ENCODE measurements at regions not wholly inside any gene's neighbourhood (a gene's known extent, or its start where the extent isn't known, plus 50 kb on each side); places are given as distances from the start of the nearest gene placed in this dataset.

DNA sequence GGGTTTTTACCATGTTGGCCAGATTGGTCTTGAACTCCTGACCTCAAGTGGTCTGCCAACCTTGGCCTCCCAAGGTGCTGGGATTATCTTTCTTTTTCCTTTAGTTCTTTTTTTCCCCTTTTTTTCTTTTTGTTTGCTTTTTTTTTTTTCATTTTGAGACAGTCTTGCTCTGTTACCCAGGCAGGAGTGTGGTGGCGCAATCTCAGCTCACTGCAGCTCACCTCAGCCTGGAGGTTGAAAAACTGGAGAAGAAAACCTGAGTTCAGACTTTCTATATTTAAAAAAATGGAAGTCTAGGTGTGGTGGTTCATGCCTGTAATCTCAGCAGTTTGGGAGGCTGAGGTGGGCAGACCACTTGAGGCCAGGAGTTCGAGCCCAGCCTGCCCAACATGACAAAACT is 181.1 kb upstream of the HS3ST1 start:
- TF ChIP-seq RFX5 (IDR thresholded peaks at IDR 0.05; ENCODE audit: low read depth, low read length): no peak
- TF ChIP-seq, protein P1, sequence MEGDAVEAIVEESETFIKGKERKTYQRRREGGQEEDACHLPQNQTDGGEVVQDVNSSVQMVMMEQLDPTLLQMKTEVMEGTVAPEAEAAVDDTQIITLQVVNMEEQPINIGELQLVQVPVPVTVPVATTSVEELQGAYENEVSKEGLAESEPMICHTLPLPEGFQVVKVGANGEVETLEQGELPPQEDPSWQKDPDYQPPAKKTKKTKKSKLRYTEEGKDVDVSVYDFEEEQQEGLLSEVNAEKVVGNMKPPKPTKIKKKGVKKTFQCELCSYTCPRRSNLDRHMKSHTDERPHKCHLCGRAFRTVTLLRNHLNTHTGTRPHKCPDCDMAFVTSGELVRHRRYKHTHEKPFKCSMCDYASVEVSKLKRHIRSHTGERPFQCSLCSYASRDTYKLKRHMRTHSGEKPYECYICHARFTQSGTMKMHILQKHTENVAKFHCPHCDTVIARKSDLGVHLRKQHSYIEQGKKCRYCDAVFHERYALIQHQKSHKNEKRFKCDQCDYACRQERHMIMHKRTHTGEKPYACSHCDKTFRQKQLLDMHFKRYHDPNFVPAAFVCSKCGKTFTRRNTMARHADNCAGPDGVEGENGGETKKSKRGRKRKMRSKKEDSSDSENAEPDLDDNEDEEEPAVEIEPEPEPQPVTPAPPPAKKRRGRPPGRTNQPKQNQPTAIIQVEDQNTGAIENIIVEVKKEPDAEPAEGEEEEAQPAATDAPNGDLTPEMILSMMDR (conservative IDR thresholded peaks at IDR 0.05; ENCODE audit: low read depth, low read length): no peak
- no peak for TF ChIP-seq RCOR1 (IDR thresholded peaks at IDR 0.05; ENCODE audit: insufficient replicate concordance, low read length)
- no peak for TF ChIP-seq MAZ (IDR thresholded peaks at IDR 0.05; ENCODE audit: borderline replicate concordance, low read depth, low read length)
- TF ChIP-seq NFE2L2 (IDR thresholded peaks at IDR 0.05; ENCODE audit: low read depth, low read length): no peak
- WGBS, 2 experiments (ENCODE audit: extremely low coverage in 2 of 2, insufficient read length in 1 of 2): no CpG with 5 or more reads among the region's 2 CpGs
- Histone ChIP-seq H3K4ac (ENCODE audit: low read depth, low read length) (no peak overlapping the region), H2BK5ac (ENCODE audit: low read depth, low read length, poor library complexity, severe bottlenecking) (no peak overlapping the region), H3K4me3 (ENCODE audit: insufficient read depth, low read depth, low read length) (no peak overlapping the region), H3K56ac (ENCODE audit: extremely low read depth, insufficient read depth, low read length) (no peak overlapping the region), H3K23ac (ENCODE audit: low read depth, low read length) (no peak overlapping the region), H2BK120ac (ENCODE audit: low read depth, low read length) (no peak overlapping the region), H3K36me3 (ENCODE audit: control insufficient read depth, insufficient read depth, low read length) (no peaks in the 10 kb centered on the region), H3K79me1 (ENCODE audit: low read depth in 1 of 2, low read length in 2 of 2) (no peaks in the 10 kb centered on the region), H3K9ac (ENCODE audit: low read depth, low read length) (no peak overlapping the region), H3K27me3 (ENCODE audit: control insufficient read depth, insufficient read depth, low read length) (no peaks in the 10 kb centered on the region), H3K4me1 (ENCODE audit: control insufficient read depth, insufficient read depth, low read length) (peaks cover 4% of the 10 kb centered on the region), H4K20me1 (ENCODE audit: insufficient read depth, low read length) (no peaks in the 10 kb centered on the region), H3K4me2 (ENCODE audit: low read depth, low read length) (no peak overlapping the region), H4K5ac (ENCODE audit: low read depth, low read length) (no peak overlapping the region), H3K14ac (replicated peaks; ENCODE audit: low read depth, low read length) (no peak overlapping the region), H2AK9ac (replicated peaks; ENCODE audit: low read depth, low read length, poor library complexity) (no peak overlapping the region), H3K9me1 (ENCODE audit: insufficient read depth, low read length) (peaks cover 4% of the 10 kb centered on the region; the same call in 1 of the 2 replicates), H3K18ac (ENCODE audit: low read depth, low read length) (no peak overlapping the region), H2BK15ac (ENCODE audit: low read depth, low read length) (no peak overlapping the region), H3K9me3 (ENCODE audit: control insufficient read depth, insufficient read depth, low read length) (no peaks in the 10 kb centered on the region), H4K91ac (ENCODE audit: insufficient read depth, low read depth, low read length) (no peak overlapping the region), H2BK20ac (ENCODE audit: low read depth, low read length) (no peak overlapping the region), H3K27ac (ENCODE audit: insufficient read depth, low read length) (no peak overlapping the region), H2AFZ (replicated peaks; ENCODE audit: low read length, poor library complexity) (no peak overlapping the region), H4K8ac (ENCODE audit: low read depth in 2 of 2, low read length in 2 of 2) (no peak overlapping the region), H2AK5ac (ENCODE audit: low read depth, low read length) (no peak overlapping the region)
- in situ Hi-C loops (cut with MboI; ENCODE audit: low sequenced_read_pairs): no loop called here
- ChIA-PET CTCF (no interaction called here), POLR2A (ENCODE audit: unreplicated experiment) (no interaction called here)
- intact Hi-C loops (cut with micrococcal nuclease): no loop called here
- no peak for ATAC-seq (ENCODE audit: low read depth)
- BruUV-seq (replicated peaks): no TSS peak
- dilution Hi-C loops (cut with HindIII; ENCODE audit: low sequenced_read_pairs, unreplicated experiment): no loop called here
- no peak for DNase-seq
